ENCODE measurements at regions not wholly inside any gene's neighbourhood (a gene's known extent, or its start where the extent isn't known, plus 50 kb on each side); places are given as distances from the start of the nearest gene placed in this dataset.

GRCh38 chr7:17472518-17472917 lies 174.1 kb downstream of the AHR start:
- DNase-seq (ENCODE audit: low read depth, low spot score) (no peak), ATAC-seq (no peak)
- Histone ChIP-seq H3K79me2 (ENCODE audit: insufficient read depth, low read length) (no peaks in the 10 kb centered on the region), H3K27me3 (ENCODE audit: insufficient read depth, low read length) (no peaks in the 10 kb centered on the region), H4K20me1 (ENCODE audit: insufficient read depth) (no peaks in the 10 kb centered on the region), H2AFZ (ENCODE audit: low read depth, low read length, poor library complexity, severe bottlenecking) (no peak overlapping the region), H3K4me1 (ENCODE audit: control insufficient read depth in 1 of 2, insufficient read depth in 2 of 2, low read length in 2 of 2) (no peaks in the 10 kb centered on the region), H3K9me2 (ENCODE audit: insufficient read depth) (no peaks in the 10 kb centered on the region), H3K36me3 (ENCODE audit: control insufficient read depth in 1 of 2, insufficient read depth in 2 of 2, low read length in 2 of 2) (no peaks in the 10 kb centered on the region), H3K9me3 (ENCODE audit: control insufficient read depth in 1 of 2, insufficient read depth in 1 of 2, low read depth in 1 of 2, low read length in 2 of 2) (no peaks in the 10 kb centered on the region), H3K27ac (ENCODE audit: low read depth, low read length) (no peak overlapping the region), H3K9ac (ENCODE audit: low read length) (no peak overlapping the region), H3K4me3 (replicated peaks in 1 of 2; ENCODE audit: low read depth in 1 of 2, low read length in 2 of 2) (no peak overlapping the region), H3K4me2 (ENCODE audit: low read length) (no peak overlapping the region)
- intact Hi-C loops (cut with micrococcal nuclease) = no loop called here
- TF ChIP-seq REST (IDR thresholded peaks at IDR 0.05; ENCODE audit: low read depth) = no peak
- no peak for TF ChIP-seq RAD21 (IDR thresholded peaks at IDR 0.05; ENCODE audit: low read depth)
- TF ChIP-seq SP1 (IDR thresholded peaks at IDR 0.05; ENCODE audit: low read depth) = no peak
- POLR2A ChIA-PET = no interaction called here
- BruUV-seq (replicated peaks) = no TSS peak
- RAD21 ChIA-PET (ENCODE audit: low non-redundant PET in 1 of 2, low total read pairs in 2 of 2, uncharacterized antibody in 2 of 2, unreplicated experiment in 2 of 2) = no interaction called here
- CTCF ChIA-PET = no interaction called here

- ChIA-PET CTCF (no interaction called here), RAD21 (ENCODE audit: low non-redundant PET in 1 of 2, low total read pairs in 2 of 2, uncharacterized antibody in 2 of 2, unreplicated experiment in 2 of 2) (no interaction called here), POLR2A (no interaction called here)
- ATAC-seq (no peak), DNase-seq (ENCODE audit: low read depth, low spot score) (no peak)
- intact Hi-C loops (cut with micrococcal nuclease) = no loop called here
- Histone ChIP-seq H3K27ac (ENCODE audit: low read depth, low read length) (no peak overlapping the region), H3K4me1 (ENCODE audit: control insufficient read depth in 1 of 2, insufficient read depth in 2 of 2, low read length in 2 of 2) (no peaks in the 10 kb centered on the region), H3K9me2 (ENCODE audit: insufficient read depth) (no peaks in the 10 kb centered on the region), H3K9ac (ENCODE audit: low read length) (no peak overlapping the region), H3K4me2 (ENCODE audit: low read length) (no peak overlapping the region), H3K4me3 (replicated peaks in 1 of 2; ENCODE audit: low read depth in 1 of 2, low read length in 2 of 2) (no peak overlapping the region), H3K79me2 (ENCODE audit: insufficient read depth, low read length) (no peaks in the 10 kb centered on the region), H2AFZ (ENCODE audit: low read depth, low read length, poor library complexity, severe bottlenecking) (peak overlapping the region; percentile 10), H3K27me3 (ENCODE audit: insufficient read depth, low read length) (no peaks in the 10 kb centered on the region), H3K36me3 (ENCODE audit: control insufficient read depth in 1 of 2, insufficient read depth in 2 of 2, low read length in 2 of 2) (no peaks in the 10 kb centered on the region), H3K9me3 (ENCODE audit: control insufficient read depth in 1 of 2, insufficient read depth in 1 of 2, low read depth in 1 of 2, low read length in 2 of 2) (no peaks in the 10 kb centered on the region), H4K20me1 (ENCODE audit: insufficient read depth) (no peaks in the 10 kb centered on the region)
- TF ChIP-seq ELF1 (IDR thresholded peaks at IDR 0.05; ENCODE audit: borderline replicate concordance, low read depth) (no peak), REST (IDR thresholded peaks at IDR 0.05; ENCODE audit: low read depth) (no peak), TCF7L2 (IDR thresholded peaks at IDR 0.05; ENCODE audit: borderline replicate concordance, extremely low read depth, insufficient read depth, insufficient read length) (no peak), YY1 (IDR thresholded peaks at IDR 0.05; ENCODE audit: extremely low read depth, insufficient replicate concordance, low read depth, low read length) (no peak), CBX3 (IDR thresholded peaks at IDR 0.05; ENCODE audit: low read depth) (no peak), SRF (IDR thresholded peaks at IDR 0.05; ENCODE audit: low read depth) (no peak)
- no TSS peak for BruUV-seq (replicated peaks)
Measured at GRCh38 chr7:17472939-17473338, 174.5 kb downstream of the AHR start.
